Smooth muscle cell (in vitro differentiated cells): ENCODE measurements at regions not wholly inside any gene's neighbourhood (a gene's known extent, or its start where the extent isn't known, plus 50 kb on each side); places are given as distances from the start of the nearest gene placed in this dataset. TPM values are rescaled to one million over a fixed set of nuclear protein-coding genes. Genes with fewer than 3 reads are reported as not detected.

ENCODE experiments used
- DNase-seq: peaks from one replicate; lab custom pipeline; 2025; ENCODE audit not compliant: unreplicated experiment; lab: John Stamatoyannopoulos, UW
- H2AFZ ChIP-seq: fragments of 200-600 bp; sonication (generic); 2 replicates; pipeline ENCODE4 v1.6.0; 2016; ENCODE audit warnings: antibody characterized with exemption, low read depth, mild to moderate bottlenecking
- H3F3A ChIP-seq: fragments of 200-600 bp; sonication (generic); 2 replicates; pipeline ENCODE4 v1.6.0; 2017; ENCODE audit warnings: antibody characterized with exemption, low read depth
- H3K27ac ChIP-seq: fragments of 200-600 bp; sonication (generic); 2 replicates; pipeline ENCODE4 v1.5.1; 2016; ENCODE audit warnings: low read depth, mild to moderate bottlenecking
- H3K27me3 ChIP-seq: fragments of 200-600 bp; sonication (generic); 2 replicates; pipeline ENCODE4 v1.6.1; 2016; ENCODE audit warnings: low read depth, mild to moderate bottlenecking
- H3K36me3 ChIP-seq: fragments of 200-600 bp; sonication (generic); 2 replicates; pipeline ENCODE4 v1.5.1; 2016; ENCODE audit warnings: low read depth
- H3K4me1 ChIP-seq: fragments of 200-600 bp; sonication (generic); 2 replicates; pipeline ENCODE4 v1.5.1; 2016; ENCODE audit warnings: low read depth
- H3K4me2 ChIP-seq: fragments of 200-600 bp; sonication (generic); 2 replicates; pipeline ENCODE4 v1.6.0; 2016; ENCODE audit warnings: mild to moderate bottlenecking
- H3K4me3 ChIP-seq: fragments of 200-600 bp; sonication (generic); 2 replicates; pipeline ENCODE4 v1.5.1; 2016; ENCODE audit warnings: mild to moderate bottlenecking
- H3K79me2 ChIP-seq: fragments of 200-600 bp; sonication (generic); 2 replicates; pipeline ENCODE4 v1.6.0; 2016; ENCODE audit warnings: low read depth, mild to moderate bottlenecking
- H3K9ac ChIP-seq: fragments of 200-600 bp; sonication (generic); 2 replicates; pipeline ENCODE4 v1.6.0; 2016; ENCODE audit warnings: low read depth
- H3K9me3 ChIP-seq: fragments of 200-600 bp; sonication (generic); replicated peaks from 2 replicates; pipeline ENCODE4 v1.5.1; 2016; ENCODE audit warnings: low read depth
- H4K20me1 ChIP-seq: fragments of 200-600 bp; sonication (generic); 2 replicates; pipeline ENCODE4 v1.6.0; 2016; ENCODE audit warnings: low read depth
- WGBS: methylation state at CpG from one replicate; pipeline ENCODE4 v1.1.7; 2016; ENCODE audit warnings: low lambda C conversion rate; 5-methylcytosine and 5-hydroxymethylcytosine counted together
- small RNA-seq: library from RNA; depleted of rRNA; stranded (forward); fragments of <200 nt; gene quantifications from one replicate; pipeline ENCODE3, GENCODE V24; 2014
- TF ChIP-seq, protein P1 (sequence below): fragments of 200-600 bp; sonication (generic); IDR thresholded peaks from 2 replicates; pipeline ENCODE4 v1.5.1; 2017; ENCODE audit warnings: borderline replicate concordance, mild to moderate bottlenecking, antibody characterized with exemption; ENCODE audit not compliant: insufficient read depth, poor library complexity, severe bottlenecking

DNA sequence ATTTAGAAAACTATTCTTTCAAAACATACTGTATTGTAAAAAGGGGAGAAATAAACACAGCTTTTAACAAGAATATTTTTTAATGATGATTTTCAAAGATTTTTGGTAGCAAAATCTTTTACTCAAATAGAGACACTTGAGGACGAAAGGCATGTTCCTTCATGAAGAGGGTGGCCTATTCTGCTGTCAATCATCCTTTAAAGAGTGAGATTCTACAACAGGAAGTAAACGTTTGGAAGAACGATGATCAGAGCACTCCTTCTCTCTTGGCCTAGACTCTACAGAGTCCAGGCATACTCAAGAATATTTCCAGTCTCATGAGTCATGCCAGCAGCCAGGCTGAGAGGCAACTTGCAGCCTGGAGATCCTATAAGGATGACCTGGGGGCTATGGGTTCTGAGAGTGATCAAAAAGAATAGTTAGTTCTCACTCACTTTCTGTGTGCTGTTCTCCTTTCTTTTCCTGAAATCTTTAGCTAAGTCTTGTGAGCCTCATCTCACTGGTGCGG is 62.4 kb upstream of the TCF4 start:
- DNase-seq, result no peak

DNA sequence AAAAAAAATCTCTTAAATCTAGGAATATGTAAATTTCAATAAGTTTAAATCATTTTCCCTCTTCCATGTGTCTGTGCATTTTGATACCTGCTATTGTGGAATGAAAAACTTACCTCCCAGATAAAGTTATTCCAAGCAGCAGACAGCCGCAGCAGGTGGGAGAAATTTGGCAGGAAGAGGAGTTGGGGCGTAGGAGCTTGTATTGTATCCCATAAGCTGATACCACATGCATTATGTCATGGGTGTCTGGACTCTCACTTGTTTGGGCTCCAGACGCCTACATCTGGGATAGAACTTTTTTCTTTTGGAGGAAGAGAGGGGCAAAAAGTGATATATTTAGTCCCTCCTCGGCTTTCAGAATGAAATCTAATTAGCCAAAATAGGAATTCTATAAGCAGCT is 59.3 kb upstream of the TCF4 start:
- H3K4me3 ChIP-seq, result no peak overlapping the region
- no peaks in the 10 kb centered on the region for H3K36me3 ChIP-seq
- TF ChIP-seq, protein P1, sequence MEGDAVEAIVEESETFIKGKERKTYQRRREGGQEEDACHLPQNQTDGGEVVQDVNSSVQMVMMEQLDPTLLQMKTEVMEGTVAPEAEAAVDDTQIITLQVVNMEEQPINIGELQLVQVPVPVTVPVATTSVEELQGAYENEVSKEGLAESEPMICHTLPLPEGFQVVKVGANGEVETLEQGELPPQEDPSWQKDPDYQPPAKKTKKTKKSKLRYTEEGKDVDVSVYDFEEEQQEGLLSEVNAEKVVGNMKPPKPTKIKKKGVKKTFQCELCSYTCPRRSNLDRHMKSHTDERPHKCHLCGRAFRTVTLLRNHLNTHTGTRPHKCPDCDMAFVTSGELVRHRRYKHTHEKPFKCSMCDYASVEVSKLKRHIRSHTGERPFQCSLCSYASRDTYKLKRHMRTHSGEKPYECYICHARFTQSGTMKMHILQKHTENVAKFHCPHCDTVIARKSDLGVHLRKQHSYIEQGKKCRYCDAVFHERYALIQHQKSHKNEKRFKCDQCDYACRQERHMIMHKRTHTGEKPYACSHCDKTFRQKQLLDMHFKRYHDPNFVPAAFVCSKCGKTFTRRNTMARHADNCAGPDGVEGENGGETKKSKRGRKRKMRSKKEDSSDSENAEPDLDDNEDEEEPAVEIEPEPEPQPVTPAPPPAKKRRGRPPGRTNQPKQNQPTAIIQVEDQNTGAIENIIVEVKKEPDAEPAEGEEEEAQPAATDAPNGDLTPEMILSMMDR, result no peak
- H3K9me3 ChIP-seq, result no peaks in the 10 kb centered on the region
- DNase-seq, result no peak
- no peak overlapping the region for H3K4me2 ChIP-seq
- WGBS, result 63% methylated on average over 4 of the region's 4 CpGs
- no peak overlapping the region for H3K9ac ChIP-seq
- no peaks in the 10 kb centered on the region for H4K20me1 ChIP-seq
- H3F3A ChIP-seq, result no peaks in the 10 kb centered on the region
- H3K27me3 ChIP-seq, result no peaks in the 10 kb centered on the region
- H3K79me2 ChIP-seq, result no peaks in the 10 kb centered on the region
- H2AFZ ChIP-seq, result no peak overlapping the region
- H3K27ac ChIP-seq, result no peak overlapping the region
- H3K4me1 ChIP-seq, result no peaks in the 10 kb centered on the region

More for the DNA sequence above, 62.4 kb upstream of the TCF4 start:
- TF ChIP-seq, protein P1, result no peak
- no peak overlapping the region for H3K9ac ChIP-seq
- H3K27me3 ChIP-seq, result no peaks in the 10 kb centered on the region
- H3K4me2 ChIP-seq, result no peak overlapping the region
- WGBS, result 54% methylated on average over 4 of the region's 4 CpGs
- H3K4me3 ChIP-seq, result no peak overlapping the region
- H3F3A ChIP-seq, result no peaks in the 10 kb centered on the region
- H3K36me3 ChIP-seq, result no peaks in the 10 kb centered on the region
- H3K27ac ChIP-seq, result no peak overlapping the region
- H3K79me2 ChIP-seq, result no peaks in the 10 kb centered on the region
- no peaks in the 10 kb centered on the region for H4K20me1 ChIP-seq
- no peaks in the 10 kb centered on the region for H3K4me1 ChIP-seq
- H3K9me3 ChIP-seq, result no peaks in the 10 kb centered on the region
- peak overlapping the region; percentile 27 for H2AFZ ChIP-seq

DNA sequence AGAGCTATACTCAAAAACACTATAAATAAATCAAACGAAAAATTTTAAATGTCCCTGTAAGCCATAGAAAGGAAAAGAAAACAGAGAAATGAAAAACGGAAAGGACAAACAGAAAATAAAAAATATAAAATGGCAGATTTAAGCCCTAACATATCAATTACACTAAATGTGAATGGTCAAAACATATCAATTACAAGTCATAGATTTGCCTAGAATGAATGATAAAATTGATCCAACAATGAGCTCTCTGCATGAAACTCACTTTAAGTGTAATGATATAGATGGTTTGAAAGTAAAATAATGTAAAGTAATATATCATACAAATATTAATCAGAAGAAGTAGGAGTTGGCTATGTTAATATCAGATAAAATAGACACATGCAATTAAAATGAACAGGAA is 54.2 kb upstream of the TCF4 start:
- no peaks in the 10 kb centered on the region for H4K20me1 ChIP-seq
- no peaks in the 10 kb centered on the region for H3K36me3 ChIP-seq
- H3K9me3 ChIP-seq, result peaks cover 5% of the 10 kb centered on the region
- H3K4me2 ChIP-seq, result no peak overlapping the region
- H2AFZ ChIP-seq, result no peak overlapping the region
- H3F3A ChIP-seq, result no peaks in the 10 kb centered on the region
- DNase-seq, result no peak
- H3K79me2 ChIP-seq, result no peaks in the 10 kb centered on the region
- WGBS, result 45% methylated on average over 2 of the region's 2 CpGs
- no peak overlapping the region for H3K4me3 ChIP-seq
- H3K4me1 ChIP-seq, result no peaks in the 10 kb centered on the region
- H3K27me3 ChIP-seq, result no peaks in the 10 kb centered on the region
- TF ChIP-seq, protein P1, result no peak
- no peak overlapping the region for H3K27ac ChIP-seq
- H3K9ac ChIP-seq, result no peak overlapping the region

DNA sequence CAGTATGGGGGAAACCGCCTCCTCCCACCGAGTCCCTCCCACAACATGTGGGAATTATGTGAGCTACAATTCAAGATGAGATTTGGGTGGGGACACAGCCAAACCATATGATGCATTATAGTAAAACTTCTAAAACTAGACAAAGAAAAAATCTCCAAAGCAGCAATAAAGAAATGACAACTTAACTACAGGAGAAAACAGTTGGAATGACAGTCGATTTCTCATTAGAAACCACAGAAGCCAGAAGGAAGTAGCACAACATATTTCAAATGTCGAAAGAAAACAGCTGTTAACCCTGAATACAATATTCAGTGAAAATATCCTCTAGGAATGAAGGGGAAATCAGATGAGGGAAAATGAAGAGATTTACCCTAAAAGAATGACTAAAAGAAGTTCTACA is 53.5 kb upstream of the TCF4 start:
- Histone ChIP-seq H3K4me2 (no peak overlapping the region), H3K4me1 (no peaks in the 10 kb centered on the region), H3K36me3 (no peaks in the 10 kb centered on the region), H2AFZ (no peak overlapping the region), H3K4me3 (no peak overlapping the region), H4K20me1 (no peaks in the 10 kb centered on the region), H3F3A (no peaks in the 10 kb centered on the region), H3K79me2 (no peaks in the 10 kb centered on the region), H3K27ac (no peak overlapping the region), H3K27me3 (no peaks in the 10 kb centered on the region), H3K9me3 (peaks cover 5% of the 10 kb centered on the region), H3K9ac (no peak overlapping the region)
- 92% methylated on average over 4 of the region's 4 CpGs for WGBS
- DNase-seq, result no peak
- TF ChIP-seq, protein P1, result no peak

Small RNA genes in the stretch of these regions (small RNA-seq; reads per million reads assigned to genes)
- gene RF00045, result not detected
